SK-N-MC (cell line): ENCODE measurements at regions not wholly inside any gene's neighbourhood (a gene's known extent, or its start where the extent isn't known, plus 50 kb on each side); places are given as distances from the start of the nearest gene placed in this dataset.

ENCODE experiments used
- EZH2 ChIP-seq: fragments of 200-600 bp; sonication (generic); IDR thresholded peaks from one replicate; pipeline ENCODE4 v1.6.1; 2017; ENCODE audit warnings: antibody characterized with exemption
- FOXP2 ChIP-seq: optimal IDR thresholded peaks from 2 replicates; pipeline ENCODE3; 2011; ENCODE audit warnings: mild to moderate bottlenecking, moderate library complexity; ENCODE audit not compliant: insufficient read depth; ENCODE audit errors: extremely low read length, control extremely low read depth
- POLR2AphosphoS5 ChIP-seq: IDR thresholded peaks from 2 replicates; pipeline ENCODE4 v1.6.1; 2012; ENCODE audit warnings: mild to moderate bottlenecking, low read depth, low read length, borderline replicate concordance

DNA sequence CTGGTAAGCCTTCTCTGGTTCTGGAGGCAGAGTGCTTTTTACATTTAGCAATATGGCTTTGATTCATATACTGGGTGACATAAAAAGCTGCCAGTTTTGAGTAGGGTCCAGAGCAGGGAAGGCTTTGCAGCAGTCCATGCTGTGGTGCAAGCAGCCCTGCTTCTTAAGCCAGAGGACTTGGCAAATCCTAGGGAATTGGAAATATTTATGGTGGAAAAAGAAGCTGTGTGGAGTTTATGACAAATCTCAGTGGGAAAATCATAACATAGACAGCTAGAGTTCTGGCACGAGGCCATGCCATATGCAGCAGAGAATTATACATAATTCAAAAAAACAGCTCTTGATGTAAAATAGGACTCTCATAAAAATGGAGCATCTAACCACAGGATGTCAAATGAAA lies 536.4 kb downstream of the RASEF start:
- TF ChIP-seq POLR2AphosphoS5 = no peak
- no peak for TF ChIP-seq EZH2
- no peak for TF ChIP-seq FOXP2
